Panc1 (cell line): ENCODE measurements at regions not wholly inside any gene's neighbourhood (a gene's known extent, or its start where the extent isn't known, plus 50 kb on each side); places are given as distances from the start of the nearest gene placed in this dataset.

Experiments
- ATAC-seq: fragments of 200-7000 bp; cut with Tn5 transposase; 2 replicates; pipeline ENCODE4 v1.9.1; 2020; ENCODE audit warnings: mild to moderate bottlenecking, moderate library complexity
- BruUV-seq: library from RNA; stranded (reverse); fragments of 400-500 nt; replicated peaks from 2 replicates; lab custom pipeline; 2021; lab: Mats Ljungman, UMichigan
- CTCF ChIA-PET: fragments of 300-600 bp; sonication (Branson Sonifier 250); formaldehyde crosslinking; loops from one replicate; lab custom pipeline; 2022; ENCODE audit warnings: antibody characterized with exemption; lab: Charles Lee
- POLR2A ChIA-PET: fragments of 300-600 bp; sonication (Branson Sonifier 250); formaldehyde crosslinking; loops from one replicate; lab custom pipeline; 2022; ENCODE audit warnings: antibody characterized with exemption; lab: Charles Lee
- DNase-seq: peaks from one replicate; pipeline ENCODE4 v3.0.0-alpha.2; 2010; ENCODE audit warnings: low read depth, low spot score
- H3K27ac ChIP-seq: 2 replicates; pipeline ENCODE4 v1.5.1; 2011; ENCODE audit warnings: mild to moderate bottlenecking, low read length, inconsistent platforms
- H3K27me3 ChIP-seq: fragments of 200-500 bp; sonication (Bioruptor generic); 2 replicates; pipeline ENCODE4 v1.6.0; 2014; ENCODE audit warnings: low read length, inconsistent platforms; ENCODE audit not compliant: control insufficient read depth, insufficient read depth
- H3K36me3 ChIP-seq: fragments of 200-500 bp; sonication (Bioruptor generic); 2 replicates; pipeline ENCODE4 v1.5.1; 2014; ENCODE audit warnings: inconsistent platforms, mild to moderate bottlenecking, low read length, moderate library complexity; ENCODE audit not compliant: control insufficient read depth, insufficient read depth
- H3K4me1 ChIP-seq: 2 replicates; pipeline ENCODE4 v1.5.1; 2011; ENCODE audit warnings: inconsistent platforms, mild to moderate bottlenecking, low read length, moderate library complexity; ENCODE audit not compliant: control insufficient read depth, insufficient read depth
- H3K4me3 ChIP-seq, 2 experiments: 2 replicates each; pipeline ENCODE4 v1.5.1; 2011 to 2012; ENCODE audit warnings: low read depth in 2 of 2, low read length in 2 of 2, mild to moderate bottlenecking in 2 of 2, inconsistent platforms in 1 of 2, moderate library complexity in 1 of 2
- H3K9me3 ChIP-seq: fragments of 200-500 bp; sonication (Bioruptor generic); 2 replicates; pipeline ENCODE4 v1.5.1; 2014; ENCODE audit warnings: low read depth, mild to moderate bottlenecking, inconsistent platforms, low read length, moderate library complexity; ENCODE audit not compliant: control insufficient read depth, insufficient read depth
- POLR2AphosphoS5 ChIP-seq: IDR thresholded peaks from 2 replicates; pipeline ENCODE4 v1.6.1; 2012; ENCODE audit warnings: mild to moderate bottlenecking, low read depth, low read length, moderate library complexity
- REST ChIP-seq, 2 experiments: IDR thresholded peaks; 2 replicates each; pipeline ENCODE4 v1.6.1; 2011 to 2012; ENCODE audit warnings: low read depth in 2 of 2, control low read depth in 1 of 2, low read length in 1 of 2, mild to moderate bottlenecking in 1 of 2, moderate library complexity in 1 of 2; ENCODE audit not compliant: insufficient read depth in 1 of 2
- SIN3A ChIP-seq: IDR thresholded peaks from 2 replicates; pipeline ENCODE4 v1.6.1; 2012; ENCODE audit warnings: low read depth, mild to moderate bottlenecking, low read length, moderate library complexity, borderline replicate concordance; ENCODE audit not compliant: insufficient read depth
- TCF7L2 ChIP-seq: IDR thresholded peaks from 2 replicates; pipeline ENCODE4 v1.6.1; 2011; ENCODE audit warnings: mild to moderate bottlenecking, low read depth, low read length, inconsistent platforms
- in situ Hi-C: cut with HindIII; loops from 2 replicates; pipeline ENCODE4 v1.10.0; 2016; ENCODE audit warnings: low sequenced_read_pairs, low pct_unique_long_range_greater_than_20kb
- intact Hi-C: fragments of 100-400 bp; cut with micrococcal nuclease; formaldehyde crosslinking; loops from one replicate; pipeline ENCODE4 v1.10.0; 2022; ENCODE audit not compliant: unreplicated experiment
- TF ChIP-seq, protein P1 (sequence below): fragments of 450-650 bp; IDR thresholded peaks from 2 replicates; pipeline ENCODE4 v1.5.1; 2017; ENCODE audit warnings: mild to moderate bottlenecking

DNA sequence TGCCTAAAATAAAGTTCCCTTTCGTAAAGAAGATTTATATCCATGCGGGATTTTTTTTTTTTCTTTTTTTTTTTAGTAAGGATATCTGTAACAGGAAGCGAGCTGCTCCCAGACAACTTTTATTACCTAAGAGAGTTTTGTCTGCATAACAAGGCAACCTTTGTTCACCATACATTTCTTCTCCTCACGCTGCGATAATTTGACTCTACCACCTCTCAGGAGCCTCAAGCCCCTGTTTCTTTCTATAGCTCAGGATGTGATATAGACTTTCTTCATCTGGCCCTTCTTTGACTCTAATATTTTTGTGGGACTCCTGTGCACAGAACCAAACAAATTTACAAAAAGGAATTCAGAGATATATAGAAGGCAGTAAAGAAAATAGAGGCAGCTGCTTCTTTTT is 1053.7 kb upstream of the SPRY2 start:
- no peaks in the 10 kb centered on the region for H3K4me1 ChIP-seq
- TF ChIP-seq POLR2AphosphoS5 (no peak), TCF7L2 (no peak), REST (IDR thresholded peaks at IDR 0.05; ENCODE audit: insufficient read depth in 1 of 2, low read depth in 2 of 2, low read length in 1 of 2) (no peak), SIN3A (no peak)
- TF ChIP-seq, protein P1, sequence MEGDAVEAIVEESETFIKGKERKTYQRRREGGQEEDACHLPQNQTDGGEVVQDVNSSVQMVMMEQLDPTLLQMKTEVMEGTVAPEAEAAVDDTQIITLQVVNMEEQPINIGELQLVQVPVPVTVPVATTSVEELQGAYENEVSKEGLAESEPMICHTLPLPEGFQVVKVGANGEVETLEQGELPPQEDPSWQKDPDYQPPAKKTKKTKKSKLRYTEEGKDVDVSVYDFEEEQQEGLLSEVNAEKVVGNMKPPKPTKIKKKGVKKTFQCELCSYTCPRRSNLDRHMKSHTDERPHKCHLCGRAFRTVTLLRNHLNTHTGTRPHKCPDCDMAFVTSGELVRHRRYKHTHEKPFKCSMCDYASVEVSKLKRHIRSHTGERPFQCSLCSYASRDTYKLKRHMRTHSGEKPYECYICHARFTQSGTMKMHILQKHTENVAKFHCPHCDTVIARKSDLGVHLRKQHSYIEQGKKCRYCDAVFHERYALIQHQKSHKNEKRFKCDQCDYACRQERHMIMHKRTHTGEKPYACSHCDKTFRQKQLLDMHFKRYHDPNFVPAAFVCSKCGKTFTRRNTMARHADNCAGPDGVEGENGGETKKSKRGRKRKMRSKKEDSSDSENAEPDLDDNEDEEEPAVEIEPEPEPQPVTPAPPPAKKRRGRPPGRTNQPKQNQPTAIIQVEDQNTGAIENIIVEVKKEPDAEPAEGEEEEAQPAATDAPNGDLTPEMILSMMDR: no peak
- intact Hi-C loops (no loop called here), in situ Hi-C loops (no loop called here)
- ChIA-PET POLR2A (no interaction called here), CTCF (interaction anchor here (0.7 kb wide), 1 partner anchor 8 kb away, joined by 3 read pairs; no protein-coding TSS in a partner anchor)
- no peaks in the 10 kb centered on the region for H3K9me3 ChIP-seq
- no TSS peak for BruUV-seq
- no peak overlapping the region for H3K4me3 ChIP-seq
- H3K27ac ChIP-seq: no peak overlapping the region
- no peaks in the 10 kb centered on the region for H3K27me3 ChIP-seq
- DNase-seq (no peak), ATAC-seq (no peak)
- H3K36me3 ChIP-seq: no peaks in the 10 kb centered on the region

DNA sequence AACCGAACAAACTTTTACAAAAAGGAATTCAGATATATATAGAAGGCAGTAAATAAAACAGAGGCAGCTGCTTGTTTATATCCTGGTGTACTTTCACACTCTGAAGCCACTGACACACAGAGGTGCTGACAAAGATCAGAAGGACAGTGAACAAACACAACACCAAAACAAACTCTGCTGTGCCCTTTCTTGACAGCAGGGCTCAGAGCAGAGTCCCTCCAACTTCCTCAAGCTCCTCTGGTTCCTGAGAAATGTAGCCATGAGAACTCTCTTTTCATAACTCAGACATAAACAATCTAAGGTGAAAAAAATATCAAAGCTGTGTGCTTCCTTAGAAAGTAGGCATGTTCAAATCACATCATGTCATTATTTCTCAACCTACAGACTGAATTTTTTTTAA is 1052.8 kb upstream of the SPRY2 start:
- ChIA-PET CTCF (no interaction called here), POLR2A (no interaction called here)
- in situ Hi-C loops: no loop called here
- no TSS peak for BruUV-seq
- intact Hi-C loops: no loop called here
- no peaks in the 10 kb centered on the region for H3K36me3 ChIP-seq
- no peaks in the 10 kb centered on the region for H3K9me3 ChIP-seq
- H3K27ac ChIP-seq: no peak overlapping the region
- no peak overlapping the region for H3K4me3 ChIP-seq
- H3K4me1 ChIP-seq: no peaks in the 10 kb centered on the region
- TF ChIP-seq, protein P1: no peak
- TF ChIP-seq TCF7L2 (no peak), POLR2AphosphoS5 (no peak), REST (IDR thresholded peaks at IDR 0.05; ENCODE audit: insufficient read depth in 1 of 2, low read depth in 2 of 2, low read length in 1 of 2) (no peak), SIN3A (no peak)
- no peaks in the 10 kb centered on the region for H3K27me3 ChIP-seq
- ATAC-seq (no peak), DNase-seq (no peak)
